Stomach (tissue), 4 donors: ENCODE measurements at regions not wholly inside any gene's neighbourhood (a gene's known extent, or its start where the extent isn't known, plus 50 kb on each side); places are given as distances from the start of the nearest gene placed in this dataset.

Experiments
- CTCF ChIP-seq, 7 experiments: fragments of 450-650 bp in 4 of 7; fragments of 200-600 bp in 3 of 7; sonication (generic) in 3 of 7; IDR thresholded peaks; one replicate each; pipeline ENCODE4 v1.5.1; 2016 to 2019; ENCODE audit warnings: antibody characterized with exemption in 7 of 7, control low read depth in 2 of 7, mild to moderate bottlenecking in 1 of 7
- POLR2A ChIP-seq, 4 donors: fragments of 450-650 bp; IDR thresholded peaks; one replicate each; pipeline ENCODE4 v1.6.1; 2016; ENCODE audit warnings: antibody characterized with exemption in 4 of 4, control low read depth in 2 of 4, mild to moderate bottlenecking in 1 of 4, moderate library complexity in 1 of 4
- POLR2AphosphoS5 ChIP-seq, 3 donors: sonication (generic); formaldehyde crosslinking; IDR thresholded peaks; one replicate each; pipeline ENCODE4 v1.6.1; 2016; ENCODE audit warnings: antibody characterized with exemption in 3 of 3

GRCh38 chr5:53246042-53246836 lies 136.7 kb upstream of the MOCS2 start:
- TF ChIP-seq CTCF (IDR thresholded peaks at IDR 0.05) (no peak), POLR2AphosphoS5 (IDR thresholded peaks at IDR 0.05) (no peak), POLR2A (IDR thresholded peaks at IDR 0.05) (no peak)
